ENCODE measurements at regions not wholly inside any gene's neighbourhood (a gene's known extent, or its start where the extent isn't known, plus 50 kb on each side); places are given as distances from the start of the nearest gene placed in this dataset.

DNA sequence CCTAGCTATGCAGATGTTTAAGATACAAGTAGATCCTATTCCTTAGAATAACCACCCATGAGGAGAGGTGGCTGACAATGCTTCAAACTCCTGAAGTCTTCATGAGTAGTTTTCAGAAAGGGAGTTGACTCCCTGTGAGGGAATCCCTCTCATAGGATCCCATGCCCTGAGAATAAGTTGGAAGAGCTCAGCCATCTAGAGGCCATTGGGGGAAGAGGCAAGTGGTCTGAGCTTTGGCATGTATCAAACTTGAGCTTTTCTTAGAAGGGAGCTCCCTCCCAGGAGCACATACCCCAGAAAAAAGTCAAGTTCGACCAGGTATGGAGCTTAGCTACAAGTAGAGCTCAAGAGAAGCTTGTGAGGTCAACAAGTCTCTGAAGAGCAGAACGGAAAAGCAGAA lies 165.7 kb upstream of the RBM19 start:
- Histone ChIP-seq H3K9me1 (ENCODE audit: control insufficient read depth, insufficient read depth, low read length) (no peaks in the 10 kb centered on the region), H4K20me1 (replicated peaks; ENCODE audit: control insufficient read depth, insufficient read depth, low read length) (no peaks in the 10 kb centered on the region), H3K36me3 (ENCODE audit: control insufficient read depth, insufficient read depth, low read length) (no peaks in the 10 kb centered on the region), H3K9ac (ENCODE audit: insufficient read depth in 1 of 2, low read depth in 2 of 2, low read length in 2 of 2) (no peak overlapping the region), H3K27me3 (ENCODE audit: control insufficient read depth in 2 of 2, insufficient read depth in 2 of 2, low read length in 2 of 2) (no peaks in the 10 kb centered on the region; a peak in 1 of 5 replicates), H2AFZ (ENCODE audit: low read depth, low read length) (no peak overlapping the region), H3K4me2 (ENCODE audit: insufficient read depth, low read length) (no peak overlapping the region), H3K27ac (ENCODE audit: extremely low read depth, low read depth, low read length) (no peak overlapping the region), H3K4me1 (replicated peaks in 1 of 2; ENCODE audit: control insufficient read depth in 2 of 2, insufficient read depth in 2 of 2, low read length in 2 of 2) (no peaks in the 10 kb centered on the region), H3K9me3 (replicated peaks; ENCODE audit: control insufficient read depth, insufficient read depth, low read depth, low read length) (no peaks in the 10 kb centered on the region), H3K79me2 (ENCODE audit: control insufficient read depth, insufficient read depth, low read length) (no peaks in the 10 kb centered on the region), H3K4me3 (no peak overlapping the region)
- intact Hi-C loops (cut with micrococcal nuclease): no loop called here
- no peak for ATAC-seq
- TF ChIP-seq, protein P1, sequence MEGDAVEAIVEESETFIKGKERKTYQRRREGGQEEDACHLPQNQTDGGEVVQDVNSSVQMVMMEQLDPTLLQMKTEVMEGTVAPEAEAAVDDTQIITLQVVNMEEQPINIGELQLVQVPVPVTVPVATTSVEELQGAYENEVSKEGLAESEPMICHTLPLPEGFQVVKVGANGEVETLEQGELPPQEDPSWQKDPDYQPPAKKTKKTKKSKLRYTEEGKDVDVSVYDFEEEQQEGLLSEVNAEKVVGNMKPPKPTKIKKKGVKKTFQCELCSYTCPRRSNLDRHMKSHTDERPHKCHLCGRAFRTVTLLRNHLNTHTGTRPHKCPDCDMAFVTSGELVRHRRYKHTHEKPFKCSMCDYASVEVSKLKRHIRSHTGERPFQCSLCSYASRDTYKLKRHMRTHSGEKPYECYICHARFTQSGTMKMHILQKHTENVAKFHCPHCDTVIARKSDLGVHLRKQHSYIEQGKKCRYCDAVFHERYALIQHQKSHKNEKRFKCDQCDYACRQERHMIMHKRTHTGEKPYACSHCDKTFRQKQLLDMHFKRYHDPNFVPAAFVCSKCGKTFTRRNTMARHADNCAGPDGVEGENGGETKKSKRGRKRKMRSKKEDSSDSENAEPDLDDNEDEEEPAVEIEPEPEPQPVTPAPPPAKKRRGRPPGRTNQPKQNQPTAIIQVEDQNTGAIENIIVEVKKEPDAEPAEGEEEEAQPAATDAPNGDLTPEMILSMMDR (IDR thresholded peaks at IDR 0.05 in 2 of 3, conservative IDR thresholded peaks at IDR 0.05 in 1 of 3; ENCODE audit: insufficient read depth in 2 of 3, low read depth in 1 of 3, low read length in 3 of 3): peak in 2 of 3 experiments; percentile 12 to 25; a peak in 1 of 6 replicates
- no peak for TF ChIP-seq OTX1 (CRISPR knock-in tag; IDR thresholded peaks at IDR 0.05)
- POLR2A ChIA-PET: no interaction called here
- no peak for FAIRE-seq
- 0% methylated on average over 2 of the region's 2 CpGs for WGBS (ENCODE audit: insufficient coverage, low coverage, missing lambda C conversion rate)
- in situ Hi-C loops (cut with MboI): no loop called here
- CTCF ChIA-PET (ENCODE audit: low intra/inter-chr PET ratio): no interaction called here
- no peak for DNase-seq (ENCODE audit: extremely low read depth in 1 of 4, low spot score in 3 of 4)
- BruUV-seq (replicated peaks): no TSS peak

- Histone ChIP-seq H3K36me3 (ENCODE audit: control insufficient read depth, insufficient read depth, low read length) (no peaks in the 10 kb centered on the region), H3K9me1 (ENCODE audit: control insufficient read depth, insufficient read depth, low read length) (no peaks in the 10 kb centered on the region), H3K4me3 (no peak overlapping the region), H3K79me2 (ENCODE audit: control insufficient read depth, insufficient read depth, low read length) (no peaks in the 10 kb centered on the region), H3K9ac (ENCODE audit: insufficient read depth in 1 of 2, low read depth in 2 of 2, low read length in 2 of 2) (no peak overlapping the region), H3K4me1 (replicated peaks in 1 of 2; ENCODE audit: control insufficient read depth in 2 of 2, insufficient read depth in 2 of 2, low read length in 2 of 2) (no peaks in the 10 kb centered on the region), H3K27ac (ENCODE audit: extremely low read depth, low read depth, low read length) (no peak overlapping the region), H3K9me3 (replicated peaks; ENCODE audit: control insufficient read depth, insufficient read depth, low read depth, low read length) (no peaks in the 10 kb centered on the region), H2AFZ (ENCODE audit: low read depth, low read length) (no peak overlapping the region), H3K27me3 (ENCODE audit: control insufficient read depth in 2 of 2, insufficient read depth in 2 of 2, low read length in 2 of 2) (peaks cover 0 to 4% of the 10 kb centered on the region in 2 experiments; a peak in 2 of 5 replicates), H4K20me1 (replicated peaks; ENCODE audit: control insufficient read depth, insufficient read depth, low read length) (no peaks in the 10 kb centered on the region), H3K4me2 (ENCODE audit: insufficient read depth, low read length) (no peak overlapping the region)
- ATAC-seq (no peak), FAIRE-seq (no peak), DNase-seq (ENCODE audit: extremely low read depth in 1 of 4, low spot score in 3 of 4) (no peak)
- no TSS peak for BruUV-seq (replicated peaks)
- WGBS (ENCODE audit: insufficient coverage, low coverage, missing lambda C conversion rate): 4% methylated on average over 2 of the region's 2 CpGs
- in situ Hi-C loops (cut with MboI): no loop called here
- intact Hi-C loops (cut with micrococcal nuclease): no loop called here
- CTCF ChIA-PET (ENCODE audit: low intra/inter-chr PET ratio): no interaction called here
- POLR2A ChIA-PET: no interaction called here
- TF ChIP-seq RUNX1 (IDR thresholded peaks at IDR 0.05; ENCODE audit: low read depth) (no peak), L3MBTL2 (IDR thresholded peaks at IDR 0.05) (no peak), NUFIP1 (IDR thresholded peaks at IDR 0.05; ENCODE audit: partially characterized antibody) (no peak), ZNF232 (CRISPR knock-in tag; IDR thresholded peaks at IDR 0.05) (no peak), CBFB (CRISPR knock-in tag; IDR thresholded peaks at IDR 0.05) (no peak), ZHX1 (conservative IDR thresholded peaks at IDR 0.05; ENCODE audit: low read length) (no peak), HIVEP1 (CRISPR knock-in tag; IDR thresholded peaks at IDR 0.05) (no peak), DNMT1 (IDR thresholded peaks at IDR 0.05) (no peak), SETDB1 (IDR thresholded peaks at IDR 0.05; ENCODE audit: low read length) (no peak)
- TF ChIP-seq, protein P2, sequence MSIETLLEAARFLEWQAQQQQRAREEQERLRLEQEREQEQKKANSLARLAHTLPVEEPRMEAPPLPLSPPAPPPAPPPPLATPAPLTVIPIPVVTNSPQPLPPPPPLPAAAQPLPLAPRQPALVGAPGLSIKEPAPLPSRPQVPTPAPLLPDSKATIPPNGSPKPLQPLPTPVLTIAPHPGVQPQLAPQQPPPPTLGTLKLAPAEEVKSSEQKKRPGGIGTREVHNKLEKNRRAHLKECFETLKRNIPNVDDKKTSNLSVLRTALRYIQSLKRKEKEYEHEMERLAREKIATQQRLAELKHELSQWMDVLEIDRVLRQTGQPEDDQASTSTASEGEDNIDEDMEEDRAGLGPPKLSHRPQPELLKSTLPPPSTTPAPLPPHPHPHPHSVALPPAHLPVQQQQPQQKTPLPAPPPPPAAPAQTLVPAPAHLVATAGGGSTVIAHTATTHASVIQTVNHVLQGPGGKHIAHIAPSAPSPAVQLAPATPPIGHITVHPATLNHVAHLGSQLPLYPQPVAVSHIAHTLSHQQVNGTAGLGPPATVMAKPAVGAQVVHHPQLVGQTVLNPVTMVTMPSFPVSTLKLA (conservative IDR thresholded peaks at IDR 0.05): no peak
These were observed 157.0 kb upstream of the RBM19 start for GRCh38 chr12:114123108-114123507.
